ENCODE measurements at regions not wholly inside any gene's neighbourhood (a gene's known extent, or its start where the extent isn't known, plus 50 kb on each side); places are given as distances from the start of the nearest gene placed in this dataset.

DNA sequence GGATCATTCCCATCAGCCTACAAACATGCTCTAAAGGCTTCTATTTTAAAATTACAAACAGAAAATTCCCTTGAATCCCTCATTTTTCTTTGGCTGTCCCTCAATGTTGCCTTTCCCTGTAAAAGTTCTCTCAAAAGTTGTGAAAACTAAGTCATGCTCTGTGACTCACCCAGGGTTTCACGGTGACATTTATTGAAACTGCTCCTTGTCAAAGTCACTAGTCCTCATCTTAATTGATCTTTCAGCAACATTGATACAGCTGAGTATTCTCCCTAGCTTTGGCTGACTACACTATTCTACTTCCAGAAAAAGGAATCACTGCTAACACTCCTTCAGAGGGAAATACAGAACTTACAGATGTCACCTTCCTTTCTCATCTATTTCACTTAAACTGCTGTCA, 65.7 kb downstream of the ASCL4 start:
- H3K4me3 ChIP-seq (ENCODE audit: low read length) = no peak overlapping the region
- H3K4me1 ChIP-seq (ENCODE audit: control insufficient read depth, low read length) = no peaks in the 10 kb centered on the region
- H3K36me3 ChIP-seq (ENCODE audit: control insufficient read depth, low read length) = no peaks in the 10 kb centered on the region
- no peaks in the 10 kb centered on the region for H3K9me2 ChIP-seq (replicated peaks; ENCODE audit: control insufficient read depth, low read length)
- no peak overlapping the region for H3K27ac ChIP-seq (ENCODE audit: low read depth, low read length)
- TF ChIP-seq EZH2phosphoT487 (IDR thresholded peaks at IDR 0.05; ENCODE audit: borderline replicate concordance, low read length) = no peak
- TF ChIP-seq, protein P1, sequence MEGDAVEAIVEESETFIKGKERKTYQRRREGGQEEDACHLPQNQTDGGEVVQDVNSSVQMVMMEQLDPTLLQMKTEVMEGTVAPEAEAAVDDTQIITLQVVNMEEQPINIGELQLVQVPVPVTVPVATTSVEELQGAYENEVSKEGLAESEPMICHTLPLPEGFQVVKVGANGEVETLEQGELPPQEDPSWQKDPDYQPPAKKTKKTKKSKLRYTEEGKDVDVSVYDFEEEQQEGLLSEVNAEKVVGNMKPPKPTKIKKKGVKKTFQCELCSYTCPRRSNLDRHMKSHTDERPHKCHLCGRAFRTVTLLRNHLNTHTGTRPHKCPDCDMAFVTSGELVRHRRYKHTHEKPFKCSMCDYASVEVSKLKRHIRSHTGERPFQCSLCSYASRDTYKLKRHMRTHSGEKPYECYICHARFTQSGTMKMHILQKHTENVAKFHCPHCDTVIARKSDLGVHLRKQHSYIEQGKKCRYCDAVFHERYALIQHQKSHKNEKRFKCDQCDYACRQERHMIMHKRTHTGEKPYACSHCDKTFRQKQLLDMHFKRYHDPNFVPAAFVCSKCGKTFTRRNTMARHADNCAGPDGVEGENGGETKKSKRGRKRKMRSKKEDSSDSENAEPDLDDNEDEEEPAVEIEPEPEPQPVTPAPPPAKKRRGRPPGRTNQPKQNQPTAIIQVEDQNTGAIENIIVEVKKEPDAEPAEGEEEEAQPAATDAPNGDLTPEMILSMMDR (IDR thresholded peaks at IDR 0.05; ENCODE audit: low read depth, low read length, poor library complexity, severe bottlenecking) = no peak
- H3K9me3 ChIP-seq (ENCODE audit: control insufficient read depth, insufficient read depth, low read length) = no peaks in the 10 kb centered on the region
- no peak overlapping the region for H3K4me2 ChIP-seq (ENCODE audit: low read length)
- peaks cover 5% of the 10 kb centered on the region; the same call in 1 of the 2 replicates for H3K27me3 ChIP-seq (ENCODE audit: control insufficient read depth, low read length)
- no peaks in the 10 kb centered on the region for H3K79me2 ChIP-seq (ENCODE audit: control insufficient read depth, low read length)
- H4K20me1 ChIP-seq (ENCODE audit: control insufficient read depth, insufficient read depth, low read depth, low read length) = no peaks in the 10 kb centered on the region; the same call in 1 of the 2 replicates
- no peaks in the 10 kb centered on the region for H3F3A ChIP-seq (ENCODE audit: control insufficient read depth, insufficient read depth)

DNA sequence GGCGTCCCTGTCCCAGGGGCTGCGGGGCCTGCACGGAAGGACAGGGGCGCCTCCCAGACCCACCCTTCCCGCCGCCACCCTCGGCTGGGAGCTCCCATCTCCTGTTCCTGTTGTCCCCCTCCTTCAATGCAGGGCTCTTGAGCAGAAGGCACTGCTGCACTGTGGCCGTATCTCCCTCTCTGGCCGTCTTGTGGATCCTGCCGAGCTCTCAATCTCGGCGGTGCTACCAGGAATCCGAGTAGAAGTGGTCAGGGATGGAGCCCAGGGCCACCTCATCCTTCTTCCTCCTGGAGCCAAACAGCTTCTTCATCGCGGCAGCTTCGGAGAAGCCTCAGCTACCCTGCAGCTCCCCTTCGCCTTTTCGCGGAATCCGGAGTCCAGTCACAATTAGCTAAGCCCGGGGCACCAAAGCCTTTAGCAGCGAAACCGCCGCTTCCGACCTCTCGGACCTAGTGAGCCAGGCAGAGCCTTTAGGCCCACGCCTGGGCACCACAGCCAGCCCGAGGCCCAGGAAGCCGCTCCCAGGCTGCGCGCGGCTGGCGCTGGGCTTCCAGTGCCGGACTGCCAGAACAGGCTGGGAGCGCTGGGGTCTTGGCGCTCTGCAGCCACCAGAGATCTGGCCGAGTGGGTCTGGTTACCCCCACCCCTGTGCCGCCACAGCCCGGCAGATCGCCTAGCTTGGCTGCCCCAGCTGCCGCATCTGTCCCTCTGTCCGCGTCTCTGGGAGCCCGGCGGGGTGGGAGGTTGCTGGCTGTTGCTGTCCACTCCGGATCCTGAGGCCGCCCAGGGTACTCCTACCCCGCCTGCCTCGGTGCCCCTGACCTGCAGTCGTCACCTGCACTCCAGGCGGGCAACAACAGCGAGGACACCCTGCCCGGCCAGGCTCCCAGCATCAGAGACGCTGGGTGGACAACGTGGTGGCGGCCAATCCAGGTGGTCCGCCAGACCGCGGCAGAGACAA, 69.1 kb downstream of the ASCL4 start:
- H3K36me3 ChIP-seq (ENCODE audit: control insufficient read depth, low read length) = no peaks in the 10 kb centered on the region
- H3K27ac ChIP-seq (ENCODE audit: low read depth, low read length) = no peak overlapping the region
- H3K9me3 ChIP-seq (ENCODE audit: control insufficient read depth, insufficient read depth, low read length) = no peaks in the 10 kb centered on the region
- no peaks in the 10 kb centered on the region for H4K20me1 ChIP-seq (ENCODE audit: control insufficient read depth, insufficient read depth, low read depth, low read length)
- H3K27me3 ChIP-seq (ENCODE audit: control insufficient read depth, low read length) = peaks cover 5% of the 10 kb centered on the region; the same call in 1 of the 2 replicates
- no peaks in the 10 kb centered on the region for H3K9me2 ChIP-seq (replicated peaks; ENCODE audit: control insufficient read depth, low read length)
- no peaks in the 10 kb centered on the region for H3F3A ChIP-seq (ENCODE audit: control insufficient read depth, insufficient read depth)
- H3K4me1 ChIP-seq (ENCODE audit: control insufficient read depth, low read length) = no peaks in the 10 kb centered on the region
- H3K79me2 ChIP-seq (ENCODE audit: control insufficient read depth, low read length) = no peaks in the 10 kb centered on the region
- no peak overlapping the region for H3K4me2 ChIP-seq (ENCODE audit: low read length)
- no peak overlapping the region for H3K4me3 ChIP-seq (ENCODE audit: low read length)
- TF ChIP-seq, protein P1 (IDR thresholded peaks at IDR 0.05; ENCODE audit: low read depth, low read length, poor library complexity, severe bottlenecking) = no peak
- TF ChIP-seq EZH2phosphoT487 (IDR thresholded peaks at IDR 0.05; ENCODE audit: borderline replicate concordance, low read length) = no peak

DNA sequence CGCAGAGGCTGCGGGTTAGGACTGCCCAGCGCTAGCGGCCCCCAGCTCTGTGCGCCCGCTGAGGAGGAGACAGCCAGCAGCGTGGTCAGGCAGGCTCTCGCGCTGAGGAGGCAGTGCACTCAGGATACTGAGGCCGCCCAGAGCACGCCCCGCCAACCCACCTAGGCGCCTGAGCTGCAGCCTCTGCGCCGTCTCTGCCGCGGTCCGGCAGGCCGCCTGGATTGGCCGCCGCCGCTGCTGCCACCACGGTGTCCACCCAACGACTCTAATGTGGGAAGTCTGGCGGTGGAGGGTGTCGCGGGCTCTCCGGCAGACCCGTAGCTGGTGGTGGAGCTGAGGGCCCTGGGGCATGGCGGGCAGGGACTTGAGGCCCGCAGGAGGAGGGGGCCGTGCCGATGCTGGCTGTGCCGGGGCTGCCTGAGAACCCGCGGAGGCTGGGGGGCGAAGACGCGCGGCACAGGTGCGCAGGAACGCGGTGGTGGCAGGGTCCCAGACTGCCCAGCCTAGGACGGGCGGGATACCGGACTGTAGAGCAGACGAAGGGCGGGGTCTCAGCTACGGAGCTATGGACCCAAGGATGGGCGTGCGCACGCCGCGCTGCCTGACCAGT, 69.9 kb downstream of the ASCL4 start:
- Histone ChIP-seq H3K9me2 (replicated peaks; ENCODE audit: control insufficient read depth, low read length) (no peaks in the 10 kb centered on the region), H3K4me1 (ENCODE audit: control insufficient read depth, low read length) (no peaks in the 10 kb centered on the region), H3K4me2 (ENCODE audit: low read length) (no peak overlapping the region), H3K4me3 (ENCODE audit: low read length) (no peak overlapping the region), H3K36me3 (ENCODE audit: control insufficient read depth, low read length) (no peaks in the 10 kb centered on the region), H3K27ac (ENCODE audit: low read depth, low read length) (no peak overlapping the region), H3K27me3 (ENCODE audit: control insufficient read depth, low read length) (peaks cover 5% of the 10 kb centered on the region; the same call in 1 of the 2 replicates), H3F3A (ENCODE audit: control insufficient read depth, insufficient read depth) (no peaks in the 10 kb centered on the region), H3K79me2 (ENCODE audit: control insufficient read depth, low read length) (no peaks in the 10 kb centered on the region), H4K20me1 (ENCODE audit: control insufficient read depth, insufficient read depth, low read depth, low read length) (no peaks in the 10 kb centered on the region), H3K9me3 (ENCODE audit: control insufficient read depth, insufficient read depth, low read length) (no peaks in the 10 kb centered on the region)
- TF ChIP-seq EZH2phosphoT487 (IDR thresholded peaks at IDR 0.05; ENCODE audit: borderline replicate concordance, low read length) = no peak
- TF ChIP-seq, protein P1 (IDR thresholded peaks at IDR 0.05; ENCODE audit: low read depth, low read length, poor library complexity, severe bottlenecking) = no peak

Measured in DOHH2 (cell line).